Psoas muscle (tissue), 7 donors: ENCODE measurements at regions not wholly inside any gene's neighbourhood (a gene's known extent, or its start where the extent isn't known, plus 50 kb on each side); places are given as distances from the start of the nearest gene placed in this dataset.

Experiments used
- ATAC-seq, 4 donors: fragments of 200-7000 bp; cut with Tn5 transposase; one replicate each; pipeline ENCODE4 v1.9.1; 2020; ENCODE audit warnings: moderate library complexity in 3 of 4, mild to moderate bottlenecking in 2 of 4
- DNase-seq, 2 donors: peaks; one replicate each; pipeline ENCODE4 v3.0.0-alpha.2; 2020
- H3K27ac ChIP-seq: fragments of 200-600 bp; one replicate; pipeline ENCODE4 v1.8.0; 2022
- H3K27me3 ChIP-seq, 3 donors: fragments of 200-600 bp in 1 of 3; one replicate each; pipeline versions ENCODE4 v1.6.1 to v1.8.0; 2013 to 2022; ENCODE audit warnings: low read length in 2 of 3, mild to moderate bottlenecking in 2 of 3, moderate library complexity in 1 of 3; ENCODE audit not compliant: insufficient read depth in 3 of 3
- H3K36me3 ChIP-seq, 2 donors: fragments of 200-600 bp in 1 of 2; one replicate each; pipeline versions ENCODE4 v1.6.1 to v1.8.0; 2013 to 2022; ENCODE audit warnings: low read depth in 1 of 2, mild to moderate bottlenecking in 1 of 2, moderate library complexity in 1 of 2; ENCODE audit not compliant: insufficient read depth in 1 of 2
- H3K4me1 ChIP-seq: fragments of 200-600 bp; one replicate; pipeline ENCODE4 v1.8.0; 2022
- H3K4me3 ChIP-seq: fragments of 200-600 bp; one replicate; pipeline ENCODE4 v1.8.0; 2022; ENCODE audit warnings: mild to moderate bottlenecking
- H3K9me3 ChIP-seq: fragments of 200-600 bp; one replicate; pipeline ENCODE4 v1.8.0; 2022
- WGBS, 3 donors: extraction: QIAGEN DNeasy Blood & Tissue Kit; methylation state at CpG; one replicate each; pipeline versions ENCODE4 v1.1.6 to v1.1.7; 2013; 5-methylcytosine and 5-hydroxymethylcytosine counted together
- intact Hi-C, 2 donors: fragments of 100-400 bp; cut with DNase I; formaldehyde crosslinking; loops; one replicate each; pipeline versions ENCODE4 v1.11.0 to v1.14.2; 2022
- TF ChIP-seq, protein P1 (sequence below): fragments of 200-600 bp; IDR thresholded peaks from one replicate; pipeline ENCODE4 v1.8.0; 2022; ENCODE audit warnings: antibody characterized with exemption
- donor health status: healthy with polysubstance abuse.
- donor health status: DM: no; HTN: no; CAD: no; lungs with moderate emphysema.
- donor health status: Bipolar disorder and iron deficiency.
- donor health status: healthy.
- donor health status: DM: yes; HTN: yes; CAD: no.
- donor health status: DM: no; HTN: no; CAD: no.
- donor health status: DM: yes; HTN: yes; CAD: no.

DNA sequence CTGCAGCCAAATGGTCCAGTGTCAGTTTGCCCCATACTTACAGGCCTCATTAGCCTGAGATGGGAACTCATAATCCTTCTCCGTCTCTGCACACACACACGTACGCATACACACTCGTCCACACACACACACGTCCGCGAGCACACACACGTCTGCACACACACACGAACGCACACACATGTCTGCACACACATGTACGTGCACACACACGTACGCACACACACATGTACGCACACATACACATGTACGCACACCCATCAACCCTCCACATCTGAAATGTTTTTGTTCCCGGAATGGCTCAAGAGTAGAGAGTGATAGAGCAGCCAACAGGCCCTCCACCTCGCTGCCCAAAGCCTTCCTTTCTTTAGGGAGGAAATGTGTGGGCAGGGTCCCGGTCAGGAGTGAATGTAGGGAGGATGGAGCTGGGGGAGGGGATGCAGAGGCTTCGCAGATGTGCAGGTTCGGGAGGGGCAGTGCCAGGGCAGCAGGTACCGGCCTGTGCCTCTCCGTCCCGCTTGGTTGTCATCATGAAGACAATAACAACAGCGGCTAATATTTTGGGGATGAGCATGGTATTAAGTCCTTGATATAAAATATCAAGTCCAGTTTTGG, 52.7 kb downstream of the PTGR3 start:
- TF ChIP-seq, protein P1, sequence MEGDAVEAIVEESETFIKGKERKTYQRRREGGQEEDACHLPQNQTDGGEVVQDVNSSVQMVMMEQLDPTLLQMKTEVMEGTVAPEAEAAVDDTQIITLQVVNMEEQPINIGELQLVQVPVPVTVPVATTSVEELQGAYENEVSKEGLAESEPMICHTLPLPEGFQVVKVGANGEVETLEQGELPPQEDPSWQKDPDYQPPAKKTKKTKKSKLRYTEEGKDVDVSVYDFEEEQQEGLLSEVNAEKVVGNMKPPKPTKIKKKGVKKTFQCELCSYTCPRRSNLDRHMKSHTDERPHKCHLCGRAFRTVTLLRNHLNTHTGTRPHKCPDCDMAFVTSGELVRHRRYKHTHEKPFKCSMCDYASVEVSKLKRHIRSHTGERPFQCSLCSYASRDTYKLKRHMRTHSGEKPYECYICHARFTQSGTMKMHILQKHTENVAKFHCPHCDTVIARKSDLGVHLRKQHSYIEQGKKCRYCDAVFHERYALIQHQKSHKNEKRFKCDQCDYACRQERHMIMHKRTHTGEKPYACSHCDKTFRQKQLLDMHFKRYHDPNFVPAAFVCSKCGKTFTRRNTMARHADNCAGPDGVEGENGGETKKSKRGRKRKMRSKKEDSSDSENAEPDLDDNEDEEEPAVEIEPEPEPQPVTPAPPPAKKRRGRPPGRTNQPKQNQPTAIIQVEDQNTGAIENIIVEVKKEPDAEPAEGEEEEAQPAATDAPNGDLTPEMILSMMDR: no peak
- H3K4me1 ChIP-seq: no peaks in the 10 kb centered on the region
- H3K27me3 ChIP-seq: peaks cover 0 to 4% (median 0%) of the 10 kb centered on the region in 3 donors
- WGBS, 3 donors: 92 to 94% (median 93%) methylated on average over 24 of the region's 24 CpGs
- no peak for DNase-seq
- intact Hi-C loops: no loop called here
- no peak overlapping the region for H3K27ac ChIP-seq
- ATAC-seq: no peak
- H3K36me3 ChIP-seq: no peaks in the 10 kb centered on the region
- peaks cover 2% of the 10 kb centered on the region for H3K9me3 ChIP-seq
- H3K4me3 ChIP-seq: no peak overlapping the region

DNA sequence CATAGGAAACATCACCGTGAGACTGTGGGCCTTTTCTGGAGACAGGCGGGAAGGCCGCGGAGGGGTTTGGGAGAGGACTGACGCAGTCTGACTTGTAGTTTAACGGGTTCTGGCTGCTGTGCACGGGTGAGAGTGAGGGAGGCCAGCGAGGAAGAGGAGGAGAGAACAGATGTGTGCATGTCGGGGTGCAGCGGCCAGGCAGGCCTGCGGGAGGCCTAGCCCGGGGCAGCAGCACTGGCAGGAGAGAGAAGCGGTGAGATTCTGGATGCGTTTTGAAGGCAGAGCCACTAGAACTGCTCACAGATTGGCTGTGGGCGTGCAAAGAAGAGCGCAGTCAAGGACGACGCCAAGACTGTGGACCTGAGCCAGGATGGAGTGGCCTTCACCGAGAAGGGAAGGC, 53.9 kb downstream of the PTGR3 start:
- Histone ChIP-seq H3K27ac (no peak overlapping the region), H3K9me3 (peaks cover 7% of the 10 kb centered on the region), H3K27me3 (peaks cover 0 to 4% (median 0%) of the 10 kb centered on the region in 3 donors), H3K36me3 (no peaks in the 10 kb centered on the region), H3K4me1 (no peaks in the 10 kb centered on the region), H3K4me3 (no peak overlapping the region)
- TF ChIP-seq, protein P1: no peak
- intact Hi-C loops: no loop called here
- DNase-seq (no peak), ATAC-seq (no peak)
- 93 to 96% (median 95%) methylated on average over 19 of the region's 19 CpGs for WGBS, 3 donors

DNA sequence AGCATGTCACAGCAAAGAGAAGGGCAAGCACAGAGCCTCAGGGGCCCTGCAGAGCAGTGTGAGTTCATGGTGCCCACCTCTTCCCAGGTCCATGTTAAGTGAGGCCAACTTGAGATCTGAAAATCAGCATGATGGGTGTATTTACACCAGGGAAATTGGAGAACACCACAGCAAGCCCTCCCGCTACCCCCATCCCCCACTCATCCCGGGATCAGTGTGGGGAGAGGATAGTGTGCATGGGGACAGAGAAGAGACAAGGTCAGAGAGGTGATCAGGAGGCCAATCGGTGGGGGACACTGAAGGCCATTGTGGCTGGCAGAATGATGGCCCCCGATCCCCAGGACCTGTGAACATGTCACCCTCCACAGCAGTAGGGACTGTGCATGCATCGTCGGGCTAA, 54.7 kb downstream of the PTGR3 start:
- intact Hi-C loops: no loop called here
- peaks cover 0 to 4% (median 0%) of the 10 kb centered on the region in 3 donors for H3K27me3 ChIP-seq
- TF ChIP-seq, protein P1: no peak
- DNase-seq (no peak), ATAC-seq (no peak)
- 94 to 98% (median 96%) methylated on average over 6 of the region's 6 CpGs for WGBS, 3 donors
- H3K4me1 ChIP-seq: no peaks in the 10 kb centered on the region
- H3K9me3 ChIP-seq: peaks cover 7% of the 10 kb centered on the region
- no peaks in the 10 kb centered on the region for H3K36me3 ChIP-seq
- no peak overlapping the region for H3K4me3 ChIP-seq
- H3K27ac ChIP-seq: no peak overlapping the region

DNA sequence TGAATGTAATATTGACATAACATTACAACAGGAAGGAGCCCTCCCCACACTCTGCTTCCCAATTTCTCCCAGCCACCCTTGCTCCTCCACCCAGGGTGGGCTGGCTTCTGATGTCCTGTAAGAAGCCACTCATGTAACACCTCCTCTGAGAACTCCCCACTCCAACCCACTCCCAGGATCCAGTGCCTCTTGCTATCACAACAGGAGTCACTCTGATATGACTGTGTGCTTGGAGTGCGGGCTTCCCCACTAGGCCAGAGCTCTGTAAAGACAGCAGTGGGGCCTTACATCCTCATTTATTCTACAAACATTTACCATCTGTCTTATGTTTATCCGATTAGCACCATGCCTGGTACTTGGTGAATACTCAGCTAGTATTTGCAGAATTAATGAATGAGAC, 65.1 kb downstream of the PTGR3 start:
- intact Hi-C loops: no loop called here

More for the DNA sequence above, 65.1 kb downstream of the PTGR3 start:
- DNase-seq: no peak
- no peak overlapping the region for H3K4me3 ChIP-seq
- H3K27me3 ChIP-seq: no peaks in the 10 kb centered on the region
- H3K4me1 ChIP-seq: no peaks in the 10 kb centered on the region
- no peak overlapping the region for H3K27ac ChIP-seq
- ATAC-seq: no peak
- TF ChIP-seq, protein P1: no peak
- 89 to 96% (median 96%) methylated on average over 2 of the region's 2 CpGs for WGBS, 3 donors
- H3K9me3 ChIP-seq: no peaks in the 10 kb centered on the region
- no peaks in the 10 kb centered on the region for H3K36me3 ChIP-seq
